ENCODE measurements at regions not wholly inside any gene's neighbourhood (a gene's known extent, or its start where the extent isn't known, plus 50 kb on each side); places are given as distances from the start of the nearest gene placed in this dataset.
"Not testable (repeated sequence)": the region's sequence is repeated elsewhere in the genome, so short reads cannot be mapped to it uniquely, and the experiment has no call there.

DNA sequence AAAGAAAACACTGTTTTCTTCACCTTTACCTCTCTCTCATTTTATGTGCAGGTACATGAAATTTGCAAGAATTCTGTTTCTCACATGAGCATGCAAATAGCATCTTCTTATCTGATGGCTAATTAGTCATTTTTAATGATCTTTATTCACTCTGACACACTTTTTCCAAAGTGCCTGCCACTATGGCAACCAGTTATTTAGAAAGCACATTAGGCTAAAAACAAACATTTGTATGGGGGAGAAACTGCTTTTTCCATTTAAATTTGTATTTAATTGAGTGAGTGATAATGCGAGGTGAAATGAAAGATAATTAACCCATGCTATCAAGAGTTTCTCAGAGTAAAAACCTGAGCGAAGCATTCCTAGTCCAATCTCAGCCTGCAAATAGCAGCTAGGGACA is 365.0 kb downstream of the MAT2B start:
- H3K9me3 Mint-ChIP-seq (ENCODE audit: low read depth), result no peaks in the 10 kb centered on the region
- H3K4me3 Mint-ChIP-seq (ENCODE audit: unreplicated experiment), result no peak overlapping the region
- H3K27me3 Mint-ChIP-seq (ENCODE audit: low read depth), result peaks cover 2% of the 10 kb centered on the region
- no peak for TF ChIP-seq CTCF (IDR thresholded peaks at IDR 0.05)
- no peaks in the 10 kb centered on the region for H3K36me3 Mint-ChIP-seq (ENCODE audit: low read depth)
- peaks cover 11% of the 10 kb centered on the region for H3K4me1 Mint-ChIP-seq (ENCODE audit: low read depth)
- no peak overlapping the region for H3K27ac Mint-ChIP-seq (ENCODE audit: unreplicated experiment)
- DNase-seq (ENCODE audit: low spot score), result no peak

DNA sequence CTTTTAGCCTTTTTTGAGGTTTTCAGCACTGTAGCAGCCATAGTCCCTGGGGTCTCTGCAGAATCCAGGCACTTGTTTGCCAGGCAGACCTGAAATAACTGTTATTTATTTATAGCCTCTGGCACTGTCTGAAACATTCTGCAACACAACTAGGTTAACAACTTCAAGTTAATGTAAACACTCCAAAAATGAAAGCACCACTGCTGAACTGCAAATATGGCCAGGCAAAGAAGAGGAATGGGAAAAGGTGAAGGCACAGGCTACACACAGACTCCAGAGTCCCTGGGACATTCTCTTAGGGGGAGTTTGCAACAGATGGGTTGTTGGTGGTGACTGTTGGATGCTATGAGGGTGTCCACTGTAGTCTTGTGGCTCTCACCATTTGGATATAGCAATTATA is 369.0 kb downstream of the MAT2B start:
- DNase-seq (ENCODE audit: low spot score), result no peak
- TF ChIP-seq CTCF (IDR thresholded peaks at IDR 0.05), result no peak
- no peaks in the 10 kb centered on the region for H3K9me3 Mint-ChIP-seq (ENCODE audit: low read depth)
- H3K4me3 Mint-ChIP-seq (ENCODE audit: unreplicated experiment), result no peak overlapping the region
- no peaks in the 10 kb centered on the region for H3K36me3 Mint-ChIP-seq (ENCODE audit: low read depth)
- no peak overlapping the region for H3K27ac Mint-ChIP-seq (ENCODE audit: unreplicated experiment)
- H3K27me3 Mint-ChIP-seq (ENCODE audit: low read depth), result peaks cover under 1% of the 10 kb centered on the region
- no peaks in the 10 kb centered on the region for H3K4me1 Mint-ChIP-seq (ENCODE audit: low read depth)

DNA sequence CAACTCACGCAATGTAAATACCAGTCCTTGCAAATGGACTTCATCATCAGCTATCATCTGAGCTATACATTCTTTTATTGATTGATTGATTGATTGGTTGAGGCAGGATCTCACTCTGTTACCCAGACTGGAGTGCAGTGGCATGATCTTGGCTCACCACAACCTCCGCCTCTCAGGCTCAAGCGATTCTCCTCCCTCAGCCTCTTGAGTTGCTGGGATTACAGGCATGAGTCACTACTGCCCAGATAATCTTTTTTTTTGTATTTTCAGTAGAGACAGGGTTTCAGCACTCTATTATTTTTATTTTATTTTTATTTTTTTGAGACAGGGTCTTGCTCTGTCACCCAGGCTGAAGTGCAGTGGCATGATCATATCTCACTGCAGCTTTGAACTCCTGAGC is 369.5 kb downstream of the MAT2B start:
- H3K4me1 Mint-ChIP-seq (ENCODE audit: low read depth); H3K36me3 Mint-ChIP-seq (ENCODE audit: low read depth); DNase-seq (ENCODE audit: low spot score); H3K4me3 Mint-ChIP-seq (ENCODE audit: unreplicated experiment); H3K9me3 Mint-ChIP-seq (ENCODE audit: low read depth); H3K27ac Mint-ChIP-seq (ENCODE audit: unreplicated experiment); H3K27me3 Mint-ChIP-seq (ENCODE audit: low read depth): not testable (repeated sequence)

DNA sequence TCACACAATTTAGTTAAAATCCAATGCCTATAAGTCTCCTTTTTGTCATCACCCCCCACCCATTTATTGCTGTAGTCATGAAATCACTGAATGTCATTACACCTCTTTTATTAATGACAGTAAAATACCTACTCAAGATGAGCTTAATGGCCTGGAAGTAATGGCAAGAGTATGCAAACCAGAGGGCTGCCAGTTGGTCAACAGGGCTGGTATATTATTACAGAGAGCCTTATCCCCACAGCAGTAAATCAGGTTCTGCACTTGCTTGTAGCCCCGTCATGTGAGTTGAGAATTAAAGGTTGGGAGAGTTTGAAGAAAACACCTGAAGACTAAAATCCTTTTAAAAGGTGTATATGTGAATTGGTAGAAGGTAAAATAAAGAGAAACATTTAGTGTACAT is 372.4 kb downstream of the MAT2B start:
- TF ChIP-seq CTCF (IDR thresholded peaks at IDR 0.05), result no peak
- Mint-ChIP-seq H3K27me3 (ENCODE audit: low read depth) (no peaks in the 10 kb centered on the region), H3K4me3 (ENCODE audit: unreplicated experiment) (no peak overlapping the region), H3K9me3 (ENCODE audit: low read depth) (no peaks in the 10 kb centered on the region), H3K36me3 (ENCODE audit: low read depth) (no peaks in the 10 kb centered on the region), H3K4me1 (ENCODE audit: low read depth) (no peaks in the 10 kb centered on the region), H3K27ac (ENCODE audit: unreplicated experiment) (no peak overlapping the region)
- DNase-seq (ENCODE audit: low spot score), result no peak

DNA sequence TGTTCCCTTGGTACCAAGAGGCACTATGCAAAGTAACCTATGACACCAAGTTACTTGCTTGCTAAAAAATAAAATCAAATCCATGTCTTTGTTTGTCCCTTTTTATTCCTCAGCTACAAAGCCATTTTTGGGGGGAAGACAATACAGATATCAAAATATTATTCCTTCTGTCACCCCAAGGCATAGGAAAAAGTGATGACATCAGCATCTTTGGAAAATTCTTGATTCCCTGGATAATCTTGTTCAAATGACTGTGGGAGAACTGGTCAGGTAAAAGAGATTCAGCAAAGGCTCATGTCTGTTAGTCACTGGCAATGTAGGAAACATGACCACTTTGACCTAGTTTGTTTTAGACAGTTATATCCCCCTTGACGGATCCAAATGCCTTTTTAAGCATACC is 373.1 kb downstream of the MAT2B start:
- Mint-ChIP-seq H3K27me3 (ENCODE audit: low read depth) (no peaks in the 10 kb centered on the region), H3K4me1 (ENCODE audit: low read depth) (no peaks in the 10 kb centered on the region), H3K4me3 (ENCODE audit: unreplicated experiment) (no peak overlapping the region), H3K27ac (ENCODE audit: unreplicated experiment) (no peak overlapping the region), H3K36me3 (ENCODE audit: low read depth) (no peaks in the 10 kb centered on the region), H3K9me3 (ENCODE audit: low read depth) (no peaks in the 10 kb centered on the region)
- DNase-seq (ENCODE audit: low spot score), result no peak
- no peak for TF ChIP-seq CTCF (IDR thresholded peaks at IDR 0.05)

GRCh38 chr5:163880302-163880701 is 374.9 kb downstream of the MAT2B start:
- DNase-seq (ENCODE audit: low spot score), result no peak
- H3K27me3 Mint-ChIP-seq (ENCODE audit: low read depth), result no peaks in the 10 kb centered on the region
- H3K4me1 Mint-ChIP-seq (ENCODE audit: low read depth), result no peaks in the 10 kb centered on the region
- no peaks in the 10 kb centered on the region for H3K36me3 Mint-ChIP-seq (ENCODE audit: low read depth)
- H3K27ac Mint-ChIP-seq (ENCODE audit: unreplicated experiment), result no peak overlapping the region
- TF ChIP-seq CTCF (IDR thresholded peaks at IDR 0.05), result no peak
- no peak overlapping the region for H3K4me3 Mint-ChIP-seq (ENCODE audit: unreplicated experiment)
- H3K9me3 Mint-ChIP-seq (ENCODE audit: low read depth), result no peaks in the 10 kb centered on the region
